Prostate gland (tissue), 2 donors: ENCODE measurements at regions not wholly inside any gene's neighbourhood (a gene's known extent, or its start where the extent isn't known, plus 50 kb on each side); places are given as distances from the start of the nearest gene placed in this dataset.

Experiments used
- DNase-seq: peaks from one replicate; pipeline ENCODE4 v3.0.0-alpha.2; 2019; ENCODE audit warnings: low spot score
- H3K27ac ChIP-seq, 2 donors: fragments of 200-600 bp; sonication (generic); 2 replicates each; pipeline ENCODE4 v1.5.1; 2017 to 2019
- H3K27me3 ChIP-seq: fragments of 200-600 bp; sonication (generic); replicated peaks from 2 replicates; pipeline ENCODE4 v1.5.1; 2019; ENCODE audit not compliant: insufficient read depth
- H3K36me3 ChIP-seq, 2 donors: fragments of 200-600 bp; sonication (generic); 1 replicate in 1 of 2; 2 replicates in 1 of 2; pipeline versions ENCODE4 v1.5.1 to v1.8.1; 2017 to 2019
- H3K4me1 ChIP-seq: fragments of 200-600 bp; sonication (generic); replicated peaks from 2 replicates; pipeline ENCODE4 v1.5.1; 2019
- H3K4me3 ChIP-seq, 2 donors: fragments of 200-600 bp; sonication (generic); 2 replicates each; pipeline ENCODE4 v1.5.1; 2017 to 2019
- H3K9me3 ChIP-seq: fragments of 200-600 bp; sonication (generic); 2 replicates; pipeline ENCODE4 v1.5.1; 2017
- POLR2A ChIP-seq: fragments of 450-650 bp; IDR thresholded peaks from one replicate; pipeline ENCODE4 v1.6.1; 2016; ENCODE audit warnings: antibody characterized with exemption, mild to moderate bottlenecking
- POLR2AphosphoS5 ChIP-seq: sonication (generic); formaldehyde crosslinking; IDR thresholded peaks from one replicate; pipeline ENCODE4 v1.6.1; 2017; ENCODE audit warnings: antibody characterized with exemption
- WGBS: methylation state at CpG from one replicate; pipeline ENCODE4 v1.1.5; 2018; 5-methylcytosine and 5-hydroxymethylcytosine counted together
- intact Hi-C: fragments of 100-400 bp; cut with DNase I; formaldehyde crosslinking; loops from one replicate; pipeline ENCODE4 v1.14.2; 2022
- TF ChIP-seq, protein P1 (sequence below), 4 experiments: fragments of 200-600 bp in 2 of 4; fragments of 450-650 bp in 2 of 4; sonication (generic) in 2 of 4; IDR thresholded peaks; 1 replicate in 3 of 4; 2 replicates in 1 of 4; pipeline ENCODE4 v1.5.1; 2016 to 2019; ENCODE audit warnings: antibody characterized with exemption in 4 of 4, mild to moderate bottlenecking in 2 of 4, moderate library complexity in 2 of 4

DNA sequence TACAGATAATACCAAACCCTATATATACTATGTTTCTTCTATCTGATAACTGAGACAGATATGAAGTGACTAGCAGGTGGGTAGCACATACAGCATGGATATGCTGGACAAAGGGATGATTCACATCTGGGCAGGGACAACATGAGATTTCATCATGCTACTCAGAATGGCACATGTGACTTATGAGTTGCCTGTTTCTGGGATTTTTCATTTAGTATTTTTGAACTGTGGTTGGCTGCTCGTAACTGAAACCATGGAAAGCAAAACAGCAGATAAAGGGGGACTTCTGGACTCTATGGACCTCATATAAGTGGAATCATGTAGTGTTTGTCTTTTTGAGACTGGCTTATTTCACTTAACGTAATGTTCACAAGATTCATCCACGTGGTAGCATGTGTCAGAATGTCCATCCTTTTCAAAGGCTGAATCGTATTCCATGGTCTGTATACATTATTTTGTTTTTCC is 883.0 kb downstream of the TBC1D22A start:
- 84% methylated on average over 4 of the region's 4 CpGs for WGBS
- H3K4me3 ChIP-seq = no peak overlapping the region
- TF ChIP-seq POLR2AphosphoS5 = no peak
- TF ChIP-seq, protein P1, sequence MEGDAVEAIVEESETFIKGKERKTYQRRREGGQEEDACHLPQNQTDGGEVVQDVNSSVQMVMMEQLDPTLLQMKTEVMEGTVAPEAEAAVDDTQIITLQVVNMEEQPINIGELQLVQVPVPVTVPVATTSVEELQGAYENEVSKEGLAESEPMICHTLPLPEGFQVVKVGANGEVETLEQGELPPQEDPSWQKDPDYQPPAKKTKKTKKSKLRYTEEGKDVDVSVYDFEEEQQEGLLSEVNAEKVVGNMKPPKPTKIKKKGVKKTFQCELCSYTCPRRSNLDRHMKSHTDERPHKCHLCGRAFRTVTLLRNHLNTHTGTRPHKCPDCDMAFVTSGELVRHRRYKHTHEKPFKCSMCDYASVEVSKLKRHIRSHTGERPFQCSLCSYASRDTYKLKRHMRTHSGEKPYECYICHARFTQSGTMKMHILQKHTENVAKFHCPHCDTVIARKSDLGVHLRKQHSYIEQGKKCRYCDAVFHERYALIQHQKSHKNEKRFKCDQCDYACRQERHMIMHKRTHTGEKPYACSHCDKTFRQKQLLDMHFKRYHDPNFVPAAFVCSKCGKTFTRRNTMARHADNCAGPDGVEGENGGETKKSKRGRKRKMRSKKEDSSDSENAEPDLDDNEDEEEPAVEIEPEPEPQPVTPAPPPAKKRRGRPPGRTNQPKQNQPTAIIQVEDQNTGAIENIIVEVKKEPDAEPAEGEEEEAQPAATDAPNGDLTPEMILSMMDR (IDR thresholded peaks at IDR 0.05) = no peak
- TF ChIP-seq POLR2A = no peak
- no peaks in the 10 kb centered on the region for H3K36me3 ChIP-seq
- H3K4me1 ChIP-seq = no peaks in the 10 kb centered on the region
- H3K9me3 ChIP-seq = no peaks in the 10 kb centered on the region
- no peaks in the 10 kb centered on the region for H3K27me3 ChIP-seq
- intact Hi-C loops = no loop called here
- DNase-seq = no peak
- H3K27ac ChIP-seq = no peak overlapping the region

DNA sequence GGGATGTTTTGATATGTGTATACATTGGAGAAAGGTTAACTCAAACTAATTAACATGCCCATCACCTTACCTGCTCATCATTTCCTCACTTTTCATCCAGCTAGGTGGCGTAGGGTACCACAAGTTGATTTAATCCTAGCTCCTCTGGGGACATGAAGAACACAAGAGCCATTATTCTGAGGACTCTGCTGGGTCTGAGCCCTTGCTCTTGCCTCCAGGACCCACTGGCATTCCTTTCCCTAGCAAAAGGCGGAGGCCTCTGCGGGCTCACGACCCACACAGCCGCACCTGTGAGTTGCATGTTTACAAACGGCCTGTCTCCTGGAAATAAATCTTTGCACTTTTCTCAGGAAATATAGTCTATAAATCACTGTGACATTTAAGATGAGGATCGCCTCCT is 871.9 kb downstream of the TBC1D22A start:
- Histone ChIP-seq H3K4me1 (no peaks in the 10 kb centered on the region), H3K4me3 (no peak overlapping the region), H3K9me3 (no peaks in the 10 kb centered on the region), H3K27ac (no peak overlapping the region), H3K27me3 (peaks cover 11% of the 10 kb centered on the region), H3K36me3 (no peaks in the 10 kb centered on the region)
- DNase-seq = no peak
- WGBS = 18% methylated on average over 7 of the region's 7 CpGs
- TF ChIP-seq POLR2AphosphoS5 = no peak
- TF ChIP-seq POLR2A = no peak
- TF ChIP-seq, protein P1 (IDR thresholded peaks at IDR 0.05) = no peak
- intact Hi-C loops = no loop called here

DNA sequence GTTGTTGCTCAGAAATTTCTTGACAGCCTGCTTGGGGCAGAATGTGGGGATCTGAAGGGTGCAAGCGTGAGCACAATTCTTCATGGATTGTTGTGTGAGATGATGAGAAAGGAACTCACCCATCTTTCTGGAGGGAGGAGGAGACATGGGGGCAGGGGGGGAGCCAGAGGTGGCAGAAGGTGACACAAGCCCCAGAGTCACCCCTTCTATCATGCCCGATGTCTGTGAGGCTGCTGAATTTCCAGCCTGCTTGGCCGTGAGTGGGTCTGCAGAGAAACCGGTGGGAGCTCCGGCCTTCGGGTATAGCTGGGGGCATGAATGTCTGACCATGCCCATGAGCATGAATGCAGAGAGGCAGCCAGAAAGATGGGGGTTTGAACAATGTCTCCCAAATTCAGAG is 870.7 kb downstream of the TBC1D22A start:
- no peaks in the 10 kb centered on the region for H3K36me3 ChIP-seq
- TF ChIP-seq, protein P1 (IDR thresholded peaks at IDR 0.05) = no peak
- TF ChIP-seq POLR2AphosphoS5 = no peak
- no peak for DNase-seq
- peaks cover 11% of the 10 kb centered on the region for H3K27me3 ChIP-seq
- intact Hi-C loops = no loop called here
- H3K27ac ChIP-seq = no peak overlapping the region
- H3K9me3 ChIP-seq = no peaks in the 10 kb centered on the region
- no peak overlapping the region for H3K4me3 ChIP-seq
- H3K4me1 ChIP-seq = no peaks in the 10 kb centered on the region
- 96% methylated on average over 6 of the region's 6 CpGs for WGBS

DNA sequence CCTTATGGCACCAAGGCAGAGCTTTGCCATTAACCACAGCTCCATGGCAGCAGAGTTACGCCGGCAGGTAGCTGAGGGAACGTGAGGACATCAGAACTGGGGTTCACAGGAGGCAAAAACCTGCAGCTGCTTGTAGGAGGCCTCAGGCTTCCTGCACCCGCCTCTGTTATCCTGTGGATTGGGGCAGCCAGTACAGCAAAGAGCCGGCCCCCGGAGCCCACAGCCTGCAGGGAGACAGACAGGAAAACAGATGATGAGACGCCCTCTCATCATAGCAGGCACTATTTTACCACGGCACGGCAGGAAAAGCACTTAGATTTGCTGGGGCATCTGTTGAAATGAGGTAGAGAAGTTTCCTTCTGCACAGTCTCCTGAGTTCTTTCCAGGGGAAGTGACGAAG is 870.3 kb downstream of the TBC1D22A start:
- 40% methylated on average over 10 of the region's 10 CpGs for WGBS
- no peak for DNase-seq
- H3K27me3 ChIP-seq = peaks cover 11% of the 10 kb centered on the region

DNA sequence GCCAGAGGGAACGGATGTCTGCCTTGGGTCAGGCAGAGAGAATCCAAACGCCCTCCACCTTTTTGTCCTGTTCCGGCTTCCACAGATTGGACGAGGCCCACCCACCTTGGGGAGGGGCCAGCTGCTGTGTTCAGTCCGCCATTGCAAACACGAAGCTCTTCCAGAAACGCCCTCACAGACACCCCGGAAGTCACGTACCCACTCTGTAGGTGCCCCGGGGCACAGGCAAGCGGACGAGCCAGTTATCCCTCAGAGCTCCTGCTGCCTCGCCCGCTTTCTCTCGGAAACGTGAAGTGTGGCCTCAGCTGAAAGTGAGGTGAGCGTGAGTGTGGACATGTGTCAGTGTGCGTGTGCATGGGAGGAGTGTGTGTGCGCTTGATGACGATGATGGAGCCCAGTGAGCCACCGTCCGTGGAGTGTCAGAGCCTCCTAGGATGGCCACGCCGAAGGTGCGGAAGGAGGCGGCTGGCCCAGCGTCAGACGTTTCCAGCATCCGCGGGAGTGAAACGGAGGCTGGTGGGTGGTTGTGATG is 869.2 kb downstream of the TBC1D22A start:
- TF ChIP-seq, protein P1 (IDR thresholded peaks at IDR 0.05) = no peak
- TF ChIP-seq POLR2AphosphoS5 (no peak), POLR2A (no peak)
- 88% methylated on average over 31 of the region's 31 CpGs for WGBS
- DNase-seq = no peak
- Histone ChIP-seq H3K4me3 (no peak overlapping the region), H3K9me3 (no peaks in the 10 kb centered on the region), H3K4me1 (no peaks in the 10 kb centered on the region), H3K27ac (no peak overlapping the region), H3K36me3 (no peaks in the 10 kb centered on the region), H3K27me3 (peaks cover 11% of the 10 kb centered on the region)
- intact Hi-C loops = no loop called here

More for the DNA sequence above, 870.3 kb downstream of the TBC1D22A start:
- H3K9me3 ChIP-seq = no peaks in the 10 kb centered on the region
- no peak for TF ChIP-seq POLR2A
- TF ChIP-seq POLR2AphosphoS5 = no peak
- TF ChIP-seq, protein P1 (IDR thresholded peaks at IDR 0.05) = no peak
- H3K4me3 ChIP-seq = no peak overlapping the region
- intact Hi-C loops = no loop called here
- H3K27ac ChIP-seq = no peak overlapping the region
- no peaks in the 10 kb centered on the region for H3K4me1 ChIP-seq
- H3K36me3 ChIP-seq = no peaks in the 10 kb centered on the region
